ENCODE measurements at regions not wholly inside any gene's neighbourhood (a gene's known extent, or its start where the extent isn't known, plus 50 kb on each side); places are given as distances from the start of the nearest gene placed in this dataset.

DNA sequence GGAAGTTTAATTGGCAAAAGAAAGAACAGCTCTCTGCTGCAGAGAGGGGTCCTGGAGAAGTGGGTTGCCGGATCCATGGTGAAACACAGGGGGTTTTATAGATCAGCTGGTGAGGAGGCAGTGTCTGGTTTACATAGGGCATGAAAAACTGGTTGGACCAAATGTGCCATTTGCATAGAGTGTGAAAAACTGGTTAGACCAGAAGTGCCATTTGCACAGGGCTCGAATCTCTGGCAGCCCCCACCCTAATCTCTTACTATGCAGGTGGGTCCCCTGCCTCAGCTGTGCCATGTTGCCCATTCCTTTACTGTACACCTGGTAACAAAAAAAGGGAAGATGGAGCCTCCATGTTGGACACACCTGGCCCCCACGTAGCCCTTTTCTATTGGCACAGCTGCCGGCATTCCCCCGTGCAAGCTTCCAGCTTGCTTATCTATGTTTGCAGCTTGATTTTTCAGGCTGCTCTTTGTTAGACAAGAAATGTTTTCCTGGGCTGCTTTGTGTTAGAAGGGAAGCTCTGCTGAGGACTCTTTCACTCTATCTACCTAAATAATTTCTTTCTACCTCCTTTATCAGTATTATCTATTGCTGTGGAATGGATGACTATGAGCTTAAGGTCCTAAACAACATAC, 61.1 kb upstream of the TMEM132D start:
- TF ChIP-seq, protein P1, sequence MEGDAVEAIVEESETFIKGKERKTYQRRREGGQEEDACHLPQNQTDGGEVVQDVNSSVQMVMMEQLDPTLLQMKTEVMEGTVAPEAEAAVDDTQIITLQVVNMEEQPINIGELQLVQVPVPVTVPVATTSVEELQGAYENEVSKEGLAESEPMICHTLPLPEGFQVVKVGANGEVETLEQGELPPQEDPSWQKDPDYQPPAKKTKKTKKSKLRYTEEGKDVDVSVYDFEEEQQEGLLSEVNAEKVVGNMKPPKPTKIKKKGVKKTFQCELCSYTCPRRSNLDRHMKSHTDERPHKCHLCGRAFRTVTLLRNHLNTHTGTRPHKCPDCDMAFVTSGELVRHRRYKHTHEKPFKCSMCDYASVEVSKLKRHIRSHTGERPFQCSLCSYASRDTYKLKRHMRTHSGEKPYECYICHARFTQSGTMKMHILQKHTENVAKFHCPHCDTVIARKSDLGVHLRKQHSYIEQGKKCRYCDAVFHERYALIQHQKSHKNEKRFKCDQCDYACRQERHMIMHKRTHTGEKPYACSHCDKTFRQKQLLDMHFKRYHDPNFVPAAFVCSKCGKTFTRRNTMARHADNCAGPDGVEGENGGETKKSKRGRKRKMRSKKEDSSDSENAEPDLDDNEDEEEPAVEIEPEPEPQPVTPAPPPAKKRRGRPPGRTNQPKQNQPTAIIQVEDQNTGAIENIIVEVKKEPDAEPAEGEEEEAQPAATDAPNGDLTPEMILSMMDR (IDR thresholded peaks at IDR 0.05; ENCODE audit: unreplicated experiment), result no peak
- Mint-ChIP-seq H3K27ac (ENCODE audit: low read depth, unreplicated experiment) (no peak overlapping the region), H3K27me3 (ENCODE audit: insufficient read depth, unreplicated experiment) (peaks cover 19% of the 10 kb centered on the region), H3K9me3 (ENCODE audit: unreplicated experiment) (peaks cover 23% of the 10 kb centered on the region), H3K4me3 (ENCODE audit: unreplicated experiment) (no peak overlapping the region), H3K36me3 (ENCODE audit: insufficient read depth, unreplicated experiment) (no peaks in the 10 kb centered on the region), H3K4me1 (ENCODE audit: insufficient read depth, unreplicated experiment) (no peaks in the 10 kb centered on the region)
- BruUV-seq (replicated peaks), result no TSS peak
- ChIA-PET CTCF (interaction anchor here (0.6 kb wide), 1 partner anchor 269 kb away, joined by 3 read pairs; no protein-coding TSS in a partner anchor), POLR2A (no interaction called here)
- DNase-seq (ENCODE audit: unreplicated experiment), result no peak
- intact Hi-C loops (cut with micrococcal nuclease), result no loop called here

DNA sequence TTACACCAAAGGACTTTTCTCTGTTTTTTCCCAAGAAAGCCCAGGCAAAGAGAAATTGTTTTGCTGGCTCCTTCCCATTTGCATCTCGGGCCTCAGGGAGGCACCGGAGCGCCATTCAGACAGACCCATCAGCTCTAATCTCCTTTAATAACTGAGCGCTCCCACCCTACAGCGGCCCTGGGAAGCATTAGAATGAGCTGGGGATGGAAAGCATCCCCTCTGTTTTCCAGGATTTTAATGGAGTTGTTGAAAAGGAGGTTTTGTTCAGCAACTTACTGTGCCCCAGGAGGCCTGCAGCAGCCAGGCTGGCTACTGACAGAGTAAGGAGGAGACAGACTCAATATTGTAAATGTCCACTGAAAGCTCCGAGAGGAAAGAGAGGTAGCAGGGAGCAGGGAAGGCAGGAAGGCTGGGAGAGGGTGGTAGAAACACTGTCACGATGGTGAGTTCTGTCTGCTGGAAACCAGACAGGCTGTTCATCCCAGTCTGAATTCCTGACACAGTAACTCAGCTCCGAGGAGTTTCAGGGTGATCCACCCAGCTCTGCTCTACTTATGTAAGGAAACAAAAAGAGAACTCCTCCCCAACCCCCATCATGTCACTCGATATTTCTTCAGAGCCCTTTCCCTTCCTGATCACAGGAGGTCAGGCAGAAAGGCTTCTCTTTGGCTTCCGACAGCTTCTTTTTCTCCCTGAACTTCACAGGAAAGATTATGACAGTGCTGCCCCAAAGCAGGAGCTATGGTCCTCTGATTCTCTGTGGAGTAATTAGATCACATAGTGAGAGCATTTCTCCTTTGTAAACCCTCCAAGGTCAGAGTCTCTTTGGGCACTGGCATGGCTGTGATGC, 62.5 kb upstream of the TMEM132D start:
- no peak overlapping the region for H3K4me3 Mint-ChIP-seq (ENCODE audit: unreplicated experiment)
- no TSS peak for BruUV-seq (replicated peaks)
- CTCF ChIA-PET, result no interaction called here
- TF ChIP-seq, protein P1 (IDR thresholded peaks at IDR 0.05; ENCODE audit: unreplicated experiment), result no peak
- H3K9me3 Mint-ChIP-seq (ENCODE audit: unreplicated experiment), result peaks cover 23% of the 10 kb centered on the region
- H3K36me3 Mint-ChIP-seq (ENCODE audit: insufficient read depth, unreplicated experiment), result no peaks in the 10 kb centered on the region
- no peaks in the 10 kb centered on the region for H3K4me1 Mint-ChIP-seq (ENCODE audit: insufficient read depth, unreplicated experiment)
- peaks cover 34% of the 10 kb centered on the region for H3K27me3 Mint-ChIP-seq (ENCODE audit: insufficient read depth, unreplicated experiment)
- intact Hi-C loops (cut with micrococcal nuclease), result no loop called here
- POLR2A ChIA-PET, result no interaction called here
- DNase-seq (ENCODE audit: unreplicated experiment), result no peak
- H3K27ac Mint-ChIP-seq (ENCODE audit: low read depth, unreplicated experiment), result no peak overlapping the region

DNA sequence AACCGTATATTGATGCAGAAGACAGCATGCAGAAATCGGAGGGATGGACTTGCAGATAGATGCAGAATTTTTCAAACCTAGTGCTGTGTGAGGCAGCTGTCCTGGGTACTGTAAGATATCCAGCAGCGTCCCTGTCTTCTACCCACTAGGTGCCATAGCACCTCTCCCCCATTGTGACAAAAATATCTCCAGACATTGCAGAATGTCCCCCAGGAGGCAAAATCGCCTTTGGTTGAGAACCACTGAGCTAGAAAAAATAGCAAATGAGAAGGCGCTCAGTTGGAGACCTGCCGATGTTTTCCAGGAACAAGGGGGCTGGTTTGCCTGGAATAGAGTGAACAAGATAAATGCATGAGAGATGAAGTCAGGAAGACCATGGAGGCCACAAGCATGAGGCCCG, 67.9 kb upstream of the TMEM132D start:
- intact Hi-C loops (cut with micrococcal nuclease), result no loop called here
- peaks cover 49% of the 10 kb centered on the region for H3K27me3 Mint-ChIP-seq (ENCODE audit: insufficient read depth, unreplicated experiment)
- H3K36me3 Mint-ChIP-seq (ENCODE audit: insufficient read depth, unreplicated experiment), result no peaks in the 10 kb centered on the region
- no peaks in the 10 kb centered on the region for H3K4me1 Mint-ChIP-seq (ENCODE audit: insufficient read depth, unreplicated experiment)
- TF ChIP-seq, protein P1 (IDR thresholded peaks at IDR 0.05; ENCODE audit: unreplicated experiment), result no peak
- CTCF ChIA-PET, result no interaction called here
- H3K4me3 Mint-ChIP-seq (ENCODE audit: unreplicated experiment), result no peak overlapping the region
- no peaks in the 10 kb centered on the region for H3K9me3 Mint-ChIP-seq (ENCODE audit: unreplicated experiment)
- no TSS peak for BruUV-seq (replicated peaks)
- no peak overlapping the region for H3K27ac Mint-ChIP-seq (ENCODE audit: low read depth, unreplicated experiment)
- POLR2A ChIA-PET, result no interaction called here
- no peak for DNase-seq (ENCODE audit: unreplicated experiment)

DNA sequence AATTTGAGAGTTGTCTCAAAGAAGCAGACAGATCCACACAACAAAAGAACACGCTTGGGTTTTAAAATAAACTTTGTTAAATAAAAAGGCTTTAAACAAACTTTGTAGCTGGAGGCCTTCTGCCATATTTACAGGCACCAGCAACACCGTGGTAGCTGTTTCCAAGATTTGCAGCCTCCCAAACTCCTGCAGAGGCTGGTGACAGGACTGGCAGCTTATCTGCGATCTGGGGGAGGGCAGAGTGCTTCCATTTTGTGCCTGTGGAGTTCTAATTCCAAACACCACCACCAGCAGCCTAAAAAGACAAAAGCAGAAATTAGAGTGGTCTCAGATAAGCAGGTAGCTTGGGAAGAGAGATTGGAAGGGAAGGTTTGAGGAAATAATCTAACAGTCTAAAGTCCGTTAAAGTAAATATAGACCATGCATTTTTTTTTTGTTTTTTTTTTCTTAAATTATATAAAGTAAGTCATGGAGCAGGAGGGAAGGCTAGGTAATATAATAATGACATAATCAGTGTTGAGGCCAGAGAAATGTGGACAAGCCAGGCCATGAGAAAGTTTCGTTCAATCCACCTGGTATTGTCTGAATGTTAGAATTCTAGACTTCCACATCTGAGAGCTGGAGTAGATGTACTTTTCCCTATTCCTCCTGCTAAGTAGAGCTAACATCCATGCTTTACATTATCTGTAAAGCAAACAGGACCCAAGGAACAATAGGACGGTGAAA, 69.6 kb upstream of the TMEM132D start:
- no peaks in the 10 kb centered on the region for H3K36me3 Mint-ChIP-seq (ENCODE audit: insufficient read depth, unreplicated experiment)
- CTCF ChIA-PET, result interaction anchor here (0.6 kb wide), 1 partner anchor 707 kb away, joined by 4 read pairs; no protein-coding TSS in a partner anchor
- no TSS peak for BruUV-seq (replicated peaks)
- no peaks in the 10 kb centered on the region for H3K9me3 Mint-ChIP-seq (ENCODE audit: unreplicated experiment)
- intact Hi-C loops (cut with micrococcal nuclease), result no loop called here
- H3K27me3 Mint-ChIP-seq (ENCODE audit: insufficient read depth, unreplicated experiment), result peaks cover 50% of the 10 kb centered on the region
- no peak overlapping the region for H3K27ac Mint-ChIP-seq (ENCODE audit: low read depth, unreplicated experiment)
- TF ChIP-seq, protein P1 (IDR thresholded peaks at IDR 0.05; ENCODE audit: unreplicated experiment), result no peak
- POLR2A ChIA-PET, result no interaction called here
- no peaks in the 10 kb centered on the region for H3K4me1 Mint-ChIP-seq (ENCODE audit: insufficient read depth, unreplicated experiment)
- no peak overlapping the region for H3K4me3 Mint-ChIP-seq (ENCODE audit: unreplicated experiment)
- DNase-seq (ENCODE audit: unreplicated experiment), result no peak
